Trophoblast cell (in vitro differentiated cells and primary cell): ENCODE measurements at regions not wholly inside any gene's neighbourhood (a gene's known extent, or its start where the extent isn't known, plus 50 kb on each side); places are given as distances from the start of the nearest gene placed in this dataset.

Experiments
- DNase-seq, 2 donors: peaks; one replicate each; pipeline ENCODE4 v3.0.0-alpha.2; 2016
- H2AFZ ChIP-seq: 2 replicates; pipeline ENCODE4 v1.6.1; 2013; ENCODE audit warnings: low read length, moderate library complexity, mild to moderate bottlenecking; ENCODE audit not compliant: insufficient read depth, poor library complexity
- H2AK5ac ChIP-seq: 2 replicates; pipeline ENCODE4 v1.6.1; 2013; ENCODE audit warnings: mild to moderate bottlenecking, low read length
- H2BK120ac ChIP-seq: 2 replicates; pipeline ENCODE4 v1.6.1; 2013; ENCODE audit warnings: low read length, mild to moderate bottlenecking, moderate library complexity; ENCODE audit not compliant: insufficient read depth, poor library complexity
- H2BK12ac ChIP-seq: 2 replicates; pipeline ENCODE4 v1.6.1; 2013; ENCODE audit warnings: mild to moderate bottlenecking, low read length, moderate library complexity
- H2BK5ac ChIP-seq: 2 replicates; pipeline ENCODE4 v1.6.1; 2013; ENCODE audit warnings: low read length, low read depth, moderate library complexity, mild to moderate bottlenecking; ENCODE audit not compliant: poor library complexity
- H3K14ac ChIP-seq: 2 replicates; pipeline ENCODE4 v1.6.1; 2013; ENCODE audit warnings: mild to moderate bottlenecking, low read length
- H3K18ac ChIP-seq: 2 replicates; pipeline ENCODE4 v1.6.1; 2013; ENCODE audit warnings: mild to moderate bottlenecking, low read length
- H3K23ac ChIP-seq: 2 replicates; pipeline ENCODE4 v1.6.1; 2013; ENCODE audit warnings: low read length
- H3K27ac ChIP-seq: 2 replicates; pipeline ENCODE4 v1.5.1; 2013; ENCODE audit warnings: low read depth, mild to moderate bottlenecking, inconsistent platforms, low read length, moderate library complexity
- H3K27me3 ChIP-seq: 2 replicates; pipeline ENCODE4 v1.6.1; 2013; ENCODE audit warnings: inconsistent platforms, mild to moderate bottlenecking, low read length, moderate library complexity; ENCODE audit not compliant: insufficient read depth
- H3K36me3 ChIP-seq, 2 experiments: 1 replicate in 1 of 2; 2 replicates in 1 of 2; pipeline ENCODE4 v1.6.1; 2013; ENCODE audit warnings: low read length in 2 of 2, mild to moderate bottlenecking in 2 of 2, moderate library complexity in 1 of 2; ENCODE audit not compliant: insufficient read depth in 2 of 2, control insufficient read depth in 1 of 2
- H3K4ac ChIP-seq: 2 replicates; pipeline ENCODE4 v1.6.1; 2013; ENCODE audit warnings: low read depth, mild to moderate bottlenecking, low read length, moderate library complexity
- H3K4me1 ChIP-seq, 2 experiments: 1 replicate in 1 of 2; 2 replicates in 1 of 2; pipeline ENCODE4 v1.6.1; 2013; ENCODE audit warnings: low read length in 2 of 2, mild to moderate bottlenecking in 2 of 2, moderate library complexity in 1 of 2; ENCODE audit not compliant: insufficient read depth in 2 of 2, control insufficient read depth in 1 of 2
- H3K4me2 ChIP-seq: 2 replicates; pipeline ENCODE4 v1.6.1; 2013; ENCODE audit warnings: inconsistent platforms, mild to moderate bottlenecking, low read length, moderate library complexity
- H3K4me3 ChIP-seq: 2 replicates; pipeline ENCODE4 v1.5.1; 2013; ENCODE audit warnings: mild to moderate bottlenecking, low read depth, low read length, inconsistent platforms
- H3K79me1 ChIP-seq: one replicate; pipeline ENCODE4 v1.6.1; 2013; ENCODE audit warnings: low read length
- H3K79me2 ChIP-seq: 2 replicates; pipeline ENCODE4 v1.6.1; 2013; ENCODE audit warnings: low read length, mild to moderate bottlenecking; ENCODE audit not compliant: control insufficient read depth, insufficient read depth, poor library complexity
- H3K9ac ChIP-seq: 2 replicates; pipeline ENCODE4 v1.6.1; 2013; ENCODE audit warnings: mild to moderate bottlenecking, low read length
- H3K9me3 ChIP-seq: 2 replicates; pipeline ENCODE4 v1.6.1; 2013; ENCODE audit warnings: low read depth, mild to moderate bottlenecking, control low read depth, inconsistent platforms, low read length; ENCODE audit not compliant: insufficient read depth
- H4K12ac ChIP-seq: 2 replicates; pipeline ENCODE4 v1.6.1; 2013; ENCODE audit warnings: low read depth, mild to moderate bottlenecking, low read length, moderate library complexity
- H4K8ac ChIP-seq: 2 replicates; pipeline ENCODE4 v1.6.1; 2013; ENCODE audit warnings: low read depth, mild to moderate bottlenecking, low read length, moderate library complexity
- H4K91ac ChIP-seq: one replicate; pipeline ENCODE4 v1.6.1; 2013; ENCODE audit warnings: low read depth, mild to moderate bottlenecking, low read length, moderate library complexity
- WGBS: extraction: QIAGEN DNeasy Blood & Tissue Kit; methylation state at CpG from one replicate; pipeline ENCODE4 v1.1.7; 2013; ENCODE audit warnings: missing lambda C conversion rate; ENCODE audit not compliant: insufficient read length, insufficient coverage; ENCODE audit errors: extremely low coverage; 5-methylcytosine and 5-hydroxymethylcytosine counted together

- Histone ChIP-seq H3K27me3 (no peaks in the 10 kb centered on the region), H2BK5ac (no peak overlapping the region), H2BK12ac (no peak overlapping the region), H2AK5ac (no peak overlapping the region), H3K23ac (no peak overlapping the region), H3K36me3 (no peaks in the 10 kb centered on the region), H3K18ac (no peak overlapping the region), H3K9ac (no peak overlapping the region), H4K8ac (no peak overlapping the region), H2AFZ (no peak overlapping the region), H3K4me3 (no peak overlapping the region), H3K79me2 (no peaks in the 10 kb centered on the region), H3K79me1 (no peaks in the 10 kb centered on the region), H3K4me1 (no peaks in the 10 kb centered on the region), H4K12ac (no peak overlapping the region), H3K9me3 (peaks cover 2% of the 10 kb centered on the region), H4K91ac (no peak overlapping the region), H3K4ac (no peak overlapping the region), H3K14ac (no peak overlapping the region), H3K4me2 (no peak overlapping the region), H3K27ac (no peak overlapping the region), H2BK120ac (no peak overlapping the region)
- DNase-seq: no peak
Measured at GRCh38 chr7:124516911-124517310, 248.7 kb downstream of the GPR37 start.

GRCh38 chr7:124515106-124515830, 250.3 kb downstream of the GPR37 start:
- WGBS: no CpG with 5 or more reads among the region's 4 CpGs
- H3K79me2 ChIP-seq: no peaks in the 10 kb centered on the region
- DNase-seq: no peak

GRCh38 chr7:124514471-124514870, 251.1 kb downstream of the GPR37 start:
- Histone ChIP-seq H3K79me1 (no peaks in the 10 kb centered on the region), H3K79me2 (no peaks in the 10 kb centered on the region), H3K9me3 (peaks cover 2% of the 10 kb centered on the region), H2BK5ac (no peak overlapping the region), H4K8ac (no peak overlapping the region), H3K27me3 (no peaks in the 10 kb centered on the region), H3K27ac (no peak overlapping the region), H4K91ac (no peak overlapping the region), H3K4me2 (no peak overlapping the region), H3K18ac (no peak overlapping the region), H2AK5ac (no peak overlapping the region), H3K9ac (no peak overlapping the region), H4K12ac (no peak overlapping the region), H3K4me3 (no peak overlapping the region), H2AFZ (no peak overlapping the region), H3K36me3 (no peaks in the 10 kb centered on the region), H3K4ac (no peak overlapping the region), H3K4me1 (no peaks in the 10 kb centered on the region), H2BK120ac (no peak overlapping the region), H3K14ac (no peak overlapping the region), H3K23ac (no peak overlapping the region), H2BK12ac (no peak overlapping the region)
- no peak for DNase-seq
- WGBS: no CpG with 5 or more reads among the region's 2 CpGs

More at GRCh38 chr7:124515106-124515830, 250.3 kb downstream of the GPR37 start:
- no peaks in the 10 kb centered on the region for H3K27me3 ChIP-seq
- no peak overlapping the region for H3K4ac ChIP-seq
- H2BK5ac ChIP-seq: no peak overlapping the region
- H3K27ac ChIP-seq: no peak overlapping the region
- H4K8ac ChIP-seq: no peak overlapping the region
- H2AFZ ChIP-seq: no peak overlapping the region
- no peak overlapping the region for H4K91ac ChIP-seq
- no peak overlapping the region for H2BK120ac ChIP-seq
- H3K14ac ChIP-seq: no peak overlapping the region
- no peak overlapping the region for H3K9ac ChIP-seq
- H3K9me3 ChIP-seq: peaks cover 2% of the 10 kb centered on the region
- no peak overlapping the region for H2BK12ac ChIP-seq
- no peaks in the 10 kb centered on the region for H3K4me1 ChIP-seq
- no peak overlapping the region for H3K4me3 ChIP-seq
- H3K79me1 ChIP-seq: no peaks in the 10 kb centered on the region
- no peak overlapping the region for H3K4me2 ChIP-seq
- H3K36me3 ChIP-seq: no peaks in the 10 kb centered on the region
- no peak overlapping the region for H4K12ac ChIP-seq
- no peak overlapping the region for H2AK5ac ChIP-seq
- H3K23ac ChIP-seq: no peak overlapping the region
- H3K18ac ChIP-seq: no peak overlapping the region

GRCh38 chr7:124497176-124497575, 268.4 kb downstream of the GPR37 start:
- Histone ChIP-seq H2AFZ (no peak overlapping the region), H3K14ac (no peak overlapping the region), H3K4me2 (no peak overlapping the region), H3K9ac (no peak overlapping the region), H2BK120ac (no peak overlapping the region), H3K27ac (no peak overlapping the region), H3K4me1 (no peaks in the 10 kb centered on the region), H3K4ac (no peak overlapping the region), H4K91ac (no peak overlapping the region), H2BK5ac (no peak overlapping the region), H3K18ac (no peak overlapping the region), H3K23ac (no peak overlapping the region), H3K4me3 (no peak overlapping the region), H4K12ac (no peak overlapping the region), H3K79me2 (no peaks in the 10 kb centered on the region), H4K8ac (no peak overlapping the region), H2AK5ac (no peak overlapping the region), H3K9me3 (no peaks in the 10 kb centered on the region), H3K79me1 (no peaks in the 10 kb centered on the region), H2BK12ac (no peak overlapping the region), H3K36me3 (no peaks in the 10 kb centered on the region), H3K27me3 (no peaks in the 10 kb centered on the region)
- DNase-seq: no peak
- no CpG with 5 or more reads among the region's 3 CpGs for WGBS
